Body of pancreas (tissue), 4 donors: ENCODE measurements at regions not wholly inside any gene's neighbourhood (a gene's known extent, or its start where the extent isn't known, plus 50 kb on each side); places are given as distances from the start of the nearest gene placed in this dataset.

Experiments used
- ATAC-seq: fragments of 150-250 bp; one replicate; pipeline ENCODE4 v1.9.1; 2016
- DNase-seq, 4 donors: peaks; one replicate each; pipeline ENCODE4 v3.0.0-alpha.2; 2019
- H3K27ac ChIP-seq, 4 donors: fragments of 200-600 bp; sonication (generic); 1 replicate in 3 of 4; 2 replicates in 1 of 4; pipeline versions ENCODE4 v1.5.1 to v1.6.1; 2016 to 2019; ENCODE audit warnings: mild to moderate bottlenecking in 1 of 4, mixed read lengths in 1 of 4, moderate library complexity in 1 of 4
- H3K27me3 ChIP-seq, 2 donors: fragments of 200-600 bp; sonication (generic); one replicate each; pipeline ENCODE4 v1.6.0; 2016; ENCODE audit warnings: mild to moderate bottlenecking in 1 of 2
- H3K36me3 ChIP-seq, 2 donors: fragments of 200-600 bp; sonication (generic); replicated peaks in 1 of 2; 2 replicates each; pipeline ENCODE4 v1.5.1; 2016; ENCODE audit warnings: low read depth in 2 of 2; ENCODE audit not compliant: insufficient read depth in 1 of 2
- H3K4me1 ChIP-seq: fragments of 200-600 bp; sonication (generic); one replicate; pipeline ENCODE4 v1.6.0; 2016
- H3K4me3 ChIP-seq, 2 donors: fragments of 200-600 bp; sonication (generic); 1 replicate in 1 of 2; 2 replicates in 1 of 2; pipeline ENCODE4 v1.5.1; 2016 to 2019
- H3K9me3 ChIP-seq, 3 donors: fragments of 200-600 bp; sonication (generic); 1 replicate in 2 of 3; 2 replicates in 1 of 3; pipeline ENCODE4 v1.5.1; 2016
- CTCF ChIP-seq, 7 experiments: fragments of 450-650 bp in 4 of 7; fragments of 200-600 bp in 3 of 7; sonication (generic) in 3 of 7; IDR thresholded peaks; one replicate each; pipeline ENCODE4 v1.5.1; 2016 to 2019; ENCODE audit warnings: antibody characterized with exemption in 7 of 7
- POLR2A ChIP-seq, 3 donors: fragments of 450-650 bp; IDR thresholded peaks; one replicate each; pipeline ENCODE4 v1.6.1; 2016; ENCODE audit warnings: antibody characterized with exemption in 3 of 3, mild to moderate bottlenecking in 2 of 3
- WGBS, 2 donors: methylation state at CpG; one replicate each; pipeline ENCODE4 v1.1.5; 2017; 5-methylcytosine and 5-hydroxymethylcytosine counted together
- intact Hi-C: fragments of 100-400 bp; cut with DNase I; formaldehyde crosslinking; loops from one replicate; pipeline ENCODE4 v1.15.1; 2023

- 58 to 73% methylated on average over 15 of the region's 15 CpGs for WGBS, 2 donors
- Histone ChIP-seq H3K4me1 (peaks cover 31% of the 10 kb centered on the region), H3K36me3 (no peaks in the 10 kb centered on the region), H3K27ac (no peak overlapping the region), H3K27me3 (peaks cover 4 to 36% of the 10 kb centered on the region in 2 donors), H3K9me3 (no peaks in the 10 kb centered on the region), H3K4me3 (no peak overlapping the region)
- ATAC-seq (no peak), DNase-seq (no peak)
- intact Hi-C loops: no loop called here
- TF ChIP-seq POLR2A (IDR thresholded peaks at IDR 0.05) (no peak), CTCF (IDR thresholded peaks at IDR 0.05) (no peak)
These were observed 72.1 kb downstream of the INSIG1 start for GRCh38 chr7:155369766-155370165.

DNA sequence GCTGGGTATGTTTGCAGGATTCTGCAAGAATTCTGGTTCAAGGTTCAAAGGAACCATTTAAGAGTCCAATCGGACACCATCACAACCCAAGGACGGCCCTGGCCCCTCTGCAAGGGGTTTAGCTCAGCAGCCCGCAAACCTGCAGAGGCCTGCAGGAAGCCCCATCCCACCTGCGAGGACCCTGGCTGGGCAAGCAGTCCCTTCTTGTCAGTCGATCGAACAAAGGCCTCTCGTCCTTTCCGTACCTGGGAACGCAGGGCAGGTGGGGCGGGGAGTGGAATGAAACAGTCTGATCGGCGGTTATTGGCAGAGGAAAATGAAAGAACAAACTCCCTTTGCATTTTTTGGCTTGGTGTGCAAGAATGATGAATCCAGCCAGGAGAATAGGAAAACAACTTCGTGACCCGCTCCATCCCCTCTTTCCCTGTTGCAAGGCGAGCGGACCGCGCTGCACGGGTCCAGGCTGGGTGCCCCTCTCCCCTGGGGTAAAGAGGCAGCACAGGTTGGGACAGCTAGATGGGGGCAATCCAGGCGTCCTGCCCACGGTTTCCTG, 73.7 kb downstream of the INSIG1 start:
- no peak for DNase-seq
- 28 to 41% methylated on average over 15 to 21 of the region's 21 CpGs for WGBS, 2 donors

GRCh38 chr7:155371884-155372781, 74.5 kb downstream of the INSIG1 start:
- Histone ChIP-seq H3K27ac (no peak overlapping the region), H3K36me3 (no peaks in the 10 kb centered on the region), H3K27me3 (peaks cover 4 to 50% of the 10 kb centered on the region in 2 donors), H3K9me3 (no peaks in the 10 kb centered on the region), H3K4me1 (peaks cover 42% of the 10 kb centered on the region), H3K4me3 (no peak overlapping the region)
- intact Hi-C loops: no loop called here
- TF ChIP-seq POLR2A (IDR thresholded peaks at IDR 0.05): no peak
- TF ChIP-seq CTCF (IDR thresholded peaks at IDR 0.05): peak; percentile 35 to 55 (median 39)
- ATAC-seq: peak; percentile 58
- 5% methylated on average over 43 to 82 of the region's 82 CpGs for WGBS, 2 donors
- DNase-seq: peak in 2 of 4 donors; percentile 20 to 40

More for the DNA sequence above, 73.7 kb downstream of the INSIG1 start:
- H3K4me1 ChIP-seq: peaks cover 42% of the 10 kb centered on the region
- no peak overlapping the region for H3K27ac ChIP-seq
- no peaks in the 10 kb centered on the region for H3K9me3 ChIP-seq
- intact Hi-C loops: no loop called here
- H3K4me3 ChIP-seq: no peak overlapping the region
- H3K36me3 ChIP-seq: no peaks in the 10 kb centered on the region
- peaks cover 4 to 50% of the 10 kb centered on the region in 2 donors for H3K27me3 ChIP-seq
- ATAC-seq: no peak
- TF ChIP-seq CTCF (IDR thresholded peaks at IDR 0.05): no peak
- TF ChIP-seq POLR2A (IDR thresholded peaks at IDR 0.05): no peak

DNA sequence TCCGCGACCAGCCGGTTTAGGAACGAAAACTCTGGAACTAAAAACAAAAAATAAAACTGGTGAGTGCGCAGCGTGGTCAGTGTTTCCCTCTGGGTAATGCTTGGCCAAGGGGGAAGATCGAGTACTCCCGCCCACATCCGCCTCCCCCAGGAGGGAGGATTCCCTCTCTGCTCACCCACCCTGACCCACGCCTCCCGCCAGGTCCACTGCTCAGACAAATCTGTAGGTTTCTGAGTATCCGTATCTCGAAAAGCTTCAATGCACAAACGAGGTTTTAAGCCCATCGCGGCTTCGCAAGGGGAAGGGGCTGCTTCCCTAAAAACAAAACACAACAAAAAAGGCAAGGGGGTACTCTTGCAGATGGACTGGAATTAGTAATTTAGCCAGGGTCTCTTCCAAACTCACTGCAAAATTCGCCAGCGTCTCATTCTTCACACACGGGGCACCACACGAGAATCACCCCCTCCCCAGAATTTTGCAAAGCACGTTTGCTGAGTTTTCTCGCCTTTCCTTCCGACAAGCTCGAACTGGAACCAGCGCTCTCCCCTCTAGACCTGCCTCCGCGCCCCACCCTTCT, 75.2 kb downstream of the INSIG1 start:
- peaks cover 47% of the 10 kb centered on the region for H3K4me1 ChIP-seq
- no peak overlapping the region for H3K4me3 ChIP-seq
- peaks cover 4 to 53% of the 10 kb centered on the region in 2 donors for H3K27me3 ChIP-seq
- 5 to 12% methylated on average over 28 of the region's 28 CpGs for WGBS, 2 donors
- H3K36me3 ChIP-seq: no peaks in the 10 kb centered on the region
- ATAC-seq: no peak
- intact Hi-C loops: no loop called here
- no peaks in the 10 kb centered on the region for H3K9me3 ChIP-seq
- TF ChIP-seq POLR2A (IDR thresholded peaks at IDR 0.05): no peak
- TF ChIP-seq CTCF (IDR thresholded peaks at IDR 0.05): no peak
- H3K27ac ChIP-seq: no peak overlapping the region
- no peak for DNase-seq
